Suprapubic skin (tissue), 4 donors: ENCODE measurements at regions not wholly inside any gene's neighbourhood (a gene's known extent, or its start where the extent isn't known, plus 50 kb on each side); places are given as distances from the start of the nearest gene placed in this dataset.

Experiments used
- DNase-seq, 2 donors: peaks; one replicate each; pipeline ENCODE4 v3.0.0-alpha.2; 2019; ENCODE audit warnings: low spot score in 2 of 2
- H3K27ac ChIP-seq: fragments of 200-600 bp; sonication (generic); one replicate; pipeline ENCODE4 v1.5.1; 2019
- H3K27me3 ChIP-seq: fragments of 200-600 bp; sonication (generic); one replicate; pipeline ENCODE4 v1.5.1; 2019
- H3K36me3 ChIP-seq: fragments of 200-600 bp; sonication (generic); one replicate; pipeline ENCODE4 v1.5.1; 2019
- H3K4me1 ChIP-seq: fragments of 200-600 bp; sonication (generic); one replicate; pipeline ENCODE4 v1.5.1; 2019
- H3K4me3 ChIP-seq: fragments of 200-600 bp; sonication (generic); one replicate; pipeline ENCODE4 v1.5.1; 2019; ENCODE audit warnings: mild to moderate bottlenecking
- H3K9me3 ChIP-seq: fragments of 200-600 bp; sonication (generic); one replicate; pipeline ENCODE4 v1.5.1; 2019
- EP300 ChIP-seq: sonication (generic); formaldehyde crosslinking; IDR thresholded peaks from one replicate; pipeline ENCODE4 v1.6.1; 2017; ENCODE audit warnings: antibody characterized with exemption
- POLR2A ChIP-seq, 2 donors: fragments of 450-650 bp; IDR thresholded peaks; one replicate each; pipeline ENCODE4 v1.6.1; 2017; ENCODE audit warnings: antibody characterized with exemption in 2 of 2, mild to moderate bottlenecking in 2 of 2, moderate library complexity in 2 of 2
- POLR2AphosphoS5 ChIP-seq, 3 donors: sonication (generic); formaldehyde crosslinking; IDR thresholded peaks; one replicate each; pipeline ENCODE4 v1.6.1; 2017; ENCODE audit warnings: antibody characterized with exemption in 3 of 3
- WGBS: methylation state at CpG from one replicate; pipeline ENCODE4 v1.1.5; 2018; 5-methylcytosine and 5-hydroxymethylcytosine counted together
- TF ChIP-seq, protein P1 (sequence below), 2 donors: fragments of 200-600 bp in 1 of 2; fragments of 450-650 bp in 1 of 2; sonication (generic) in 1 of 2; IDR thresholded peaks; one replicate each; pipeline ENCODE4 v1.5.1; 2016 to 2019; ENCODE audit warnings: antibody characterized with exemption in 2 of 2, mild to moderate bottlenecking in 1 of 2, moderate library complexity in 1 of 2

DNA sequence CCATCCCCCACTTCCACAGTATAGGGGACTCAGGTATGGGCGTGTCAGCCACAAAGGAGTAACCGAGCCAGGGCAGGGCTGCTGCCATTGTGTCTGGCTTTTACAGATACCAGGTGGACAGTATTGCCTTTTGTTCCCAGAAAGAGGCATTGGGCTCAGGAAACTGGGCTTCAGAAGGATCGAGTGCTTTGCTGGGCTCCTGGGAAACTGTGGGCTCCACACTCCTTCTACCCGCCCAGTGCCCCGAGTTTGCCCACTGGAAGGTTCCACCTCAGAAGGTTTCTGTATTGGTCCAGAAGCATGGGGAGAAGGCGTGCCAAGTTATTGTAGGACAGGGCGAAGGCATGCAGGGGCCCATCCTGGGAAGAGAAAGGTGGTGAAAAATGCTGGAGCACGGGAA lies 894.4 kb downstream of the TBC1D22A start:
- TF ChIP-seq POLR2AphosphoS5 (IDR thresholded peaks at IDR 0.05) (no peak), EP300 (no peak), POLR2A (IDR thresholded peaks at IDR 0.05) (no peak)
- TF ChIP-seq, protein P1, sequence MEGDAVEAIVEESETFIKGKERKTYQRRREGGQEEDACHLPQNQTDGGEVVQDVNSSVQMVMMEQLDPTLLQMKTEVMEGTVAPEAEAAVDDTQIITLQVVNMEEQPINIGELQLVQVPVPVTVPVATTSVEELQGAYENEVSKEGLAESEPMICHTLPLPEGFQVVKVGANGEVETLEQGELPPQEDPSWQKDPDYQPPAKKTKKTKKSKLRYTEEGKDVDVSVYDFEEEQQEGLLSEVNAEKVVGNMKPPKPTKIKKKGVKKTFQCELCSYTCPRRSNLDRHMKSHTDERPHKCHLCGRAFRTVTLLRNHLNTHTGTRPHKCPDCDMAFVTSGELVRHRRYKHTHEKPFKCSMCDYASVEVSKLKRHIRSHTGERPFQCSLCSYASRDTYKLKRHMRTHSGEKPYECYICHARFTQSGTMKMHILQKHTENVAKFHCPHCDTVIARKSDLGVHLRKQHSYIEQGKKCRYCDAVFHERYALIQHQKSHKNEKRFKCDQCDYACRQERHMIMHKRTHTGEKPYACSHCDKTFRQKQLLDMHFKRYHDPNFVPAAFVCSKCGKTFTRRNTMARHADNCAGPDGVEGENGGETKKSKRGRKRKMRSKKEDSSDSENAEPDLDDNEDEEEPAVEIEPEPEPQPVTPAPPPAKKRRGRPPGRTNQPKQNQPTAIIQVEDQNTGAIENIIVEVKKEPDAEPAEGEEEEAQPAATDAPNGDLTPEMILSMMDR (IDR thresholded peaks at IDR 0.05): no peak
- no peak overlapping the region for H3K4me3 ChIP-seq
- H3K9me3 ChIP-seq: no peaks in the 10 kb centered on the region
- no peaks in the 10 kb centered on the region for H3K36me3 ChIP-seq
- H3K27ac ChIP-seq: no peak overlapping the region
- peaks cover 8% of the 10 kb centered on the region for H3K4me1 ChIP-seq
- 49% methylated on average over 7 of the region's 8 CpGs for WGBS
- H3K27me3 ChIP-seq: no peaks in the 10 kb centered on the region
- no peak for DNase-seq

DNA sequence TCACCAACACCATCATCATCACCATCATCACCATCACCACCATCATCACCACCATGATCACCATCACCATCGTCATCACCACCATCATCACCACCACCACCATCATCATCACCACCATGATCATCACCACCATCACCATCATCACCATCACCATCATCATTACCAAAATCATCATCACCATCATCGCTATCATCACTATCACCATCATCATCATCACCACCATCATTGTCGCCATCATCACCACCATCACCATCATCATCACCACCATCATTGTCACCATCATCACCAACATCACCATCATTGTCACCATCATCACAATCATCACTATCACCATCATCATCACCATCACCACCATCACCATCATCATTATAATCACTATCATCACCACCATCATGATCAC lies 893.5 kb downstream of the TBC1D22A start:
- Histone ChIP-seq H3K27ac (no peak overlapping the region), H3K36me3 (no peaks in the 10 kb centered on the region), H3K9me3 (no peaks in the 10 kb centered on the region), H3K4me3 (no peak overlapping the region), H3K4me1 (peaks cover 8% of the 10 kb centered on the region), H3K27me3 (no peaks in the 10 kb centered on the region)
- DNase-seq: no peak
- TF ChIP-seq, protein P1 (IDR thresholded peaks at IDR 0.05): no peak
- TF ChIP-seq POLR2AphosphoS5 (IDR thresholded peaks at IDR 0.05): no peak
- TF ChIP-seq POLR2A (IDR thresholded peaks at IDR 0.05): no peak
- TF ChIP-seq EP300: no peak
- WGBS: 64% methylated on average over 3 of the region's 3 CpGs

DNA sequence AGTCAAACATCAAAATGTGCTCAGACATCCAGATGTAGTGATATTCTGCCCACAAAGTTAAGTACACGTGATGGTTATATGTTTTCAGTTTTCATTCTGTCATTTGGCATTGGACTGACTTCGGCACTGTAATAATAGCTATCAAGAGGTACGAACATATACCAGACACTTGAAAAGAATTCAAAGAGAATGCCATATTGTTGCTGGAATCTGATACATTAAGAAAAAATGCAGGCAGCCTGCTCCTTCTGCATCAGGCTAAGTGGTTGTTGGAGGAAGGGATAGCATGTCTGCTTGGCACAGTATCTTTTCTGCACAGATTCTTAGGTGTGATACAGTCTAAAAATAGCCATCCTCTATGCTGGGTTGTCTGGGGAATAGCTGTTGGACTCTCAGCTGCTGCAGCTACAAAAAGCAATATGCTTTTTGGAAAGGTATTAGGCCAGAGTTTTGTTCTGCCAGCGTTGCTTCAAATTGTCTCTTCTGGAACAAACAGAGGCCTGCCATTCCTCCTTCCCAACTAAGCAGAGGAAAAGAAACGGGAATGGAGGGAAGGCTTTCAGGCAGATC lies 892.6 kb downstream of the TBC1D22A start:
- 46% methylated on average over 5 of the region's 5 CpGs for WGBS
- TF ChIP-seq POLR2A (IDR thresholded peaks at IDR 0.05) (no peak), EP300 (no peak), POLR2AphosphoS5 (IDR thresholded peaks at IDR 0.05) (no peak)
- TF ChIP-seq, protein P1 (IDR thresholded peaks at IDR 0.05): no peak
- no peak for DNase-seq

DNA sequence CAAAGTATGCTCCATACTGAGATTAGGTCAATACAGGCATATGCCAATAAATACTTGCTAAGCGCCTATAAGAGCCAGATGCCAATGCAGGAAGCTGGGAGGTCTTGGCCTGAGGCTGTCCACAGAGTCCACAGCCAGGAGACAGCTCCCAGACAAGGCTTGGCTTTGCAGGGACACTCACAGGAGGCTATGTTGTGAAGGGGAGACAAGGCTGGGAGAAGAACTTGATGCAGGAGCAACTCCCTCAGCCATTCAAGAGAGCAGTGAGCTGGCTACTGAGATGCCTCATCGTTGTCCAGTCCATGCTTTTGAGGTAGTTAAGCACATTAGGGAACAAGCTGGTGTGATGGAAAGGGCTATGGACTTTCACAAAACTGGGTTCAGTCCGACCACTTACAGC lies 891.5 kb downstream of the TBC1D22A start:
- DNase-seq: no peak
- H3K27me3 ChIP-seq: no peaks in the 10 kb centered on the region
- H3K27ac ChIP-seq: no peak overlapping the region
- 79% methylated on average over 3 of the region's 3 CpGs for WGBS
- H3K9me3 ChIP-seq: no peaks in the 10 kb centered on the region
- H3K4me1 ChIP-seq: peaks cover 8% of the 10 kb centered on the region
- no peaks in the 10 kb centered on the region for H3K36me3 ChIP-seq
- H3K4me3 ChIP-seq: no peak overlapping the region
- TF ChIP-seq POLR2A (IDR thresholded peaks at IDR 0.05) (no peak), POLR2AphosphoS5 (IDR thresholded peaks at IDR 0.05) (no peak), EP300 (no peak)
- TF ChIP-seq, protein P1 (IDR thresholded peaks at IDR 0.05): no peak

More for the DNA sequence above, 892.6 kb downstream of the TBC1D22A start:
- Histone ChIP-seq H3K4me3 (no peak overlapping the region), H3K27ac (no peak overlapping the region), H3K9me3 (no peaks in the 10 kb centered on the region), H3K36me3 (no peaks in the 10 kb centered on the region), H3K4me1 (peaks cover 8% of the 10 kb centered on the region), H3K27me3 (no peaks in the 10 kb centered on the region)

DNA sequence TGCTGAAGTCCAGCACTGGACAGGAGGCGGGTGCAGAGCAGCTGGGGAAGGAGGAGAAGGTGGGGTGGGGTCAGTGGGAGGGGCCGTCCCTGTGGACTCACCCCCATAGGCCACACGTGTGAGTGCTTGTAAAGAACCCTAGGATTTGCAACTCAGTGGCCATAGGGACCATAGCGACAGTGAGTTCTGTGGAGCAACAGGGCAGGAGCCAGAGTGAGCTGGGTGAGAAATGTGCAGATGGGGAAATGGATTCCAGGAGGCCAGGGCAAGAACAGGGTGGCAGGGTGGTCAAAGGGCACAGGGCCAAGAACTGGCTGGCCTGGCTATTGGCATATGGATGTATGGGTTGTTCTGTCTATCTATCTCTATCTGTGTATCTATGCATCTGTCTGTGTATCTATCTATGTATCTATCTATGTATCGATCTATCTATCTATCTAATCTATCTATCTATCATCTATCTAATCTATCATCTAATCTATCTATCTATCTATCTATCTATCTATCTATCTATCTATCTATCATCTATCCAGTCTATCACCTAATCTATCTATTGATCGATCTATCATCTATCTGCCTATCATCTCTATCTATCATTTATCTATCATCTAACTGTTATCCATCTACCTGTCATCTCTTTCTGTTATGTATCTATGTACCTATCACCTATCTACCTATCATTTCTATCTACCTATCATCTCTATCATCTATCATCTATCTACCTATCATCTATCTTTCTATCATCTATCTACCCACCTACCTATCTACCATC lies 889.0 kb downstream of the TBC1D22A start:
- TF ChIP-seq EP300: no peak
- TF ChIP-seq POLR2AphosphoS5 (IDR thresholded peaks at IDR 0.05): no peak
- TF ChIP-seq, protein P1 (IDR thresholded peaks at IDR 0.05): no peak
- TF ChIP-seq POLR2A (IDR thresholded peaks at IDR 0.05): no peak
- H3K27me3 ChIP-seq: no peaks in the 10 kb centered on the region
- DNase-seq: no peak
- H3K9me3 ChIP-seq: no peaks in the 10 kb centered on the region
- no peaks in the 10 kb centered on the region for H3K4me1 ChIP-seq
- H3K4me3 ChIP-seq: no peak overlapping the region
- WGBS: 77% methylated on average over 6 of the region's 6 CpGs
- no peak overlapping the region for H3K27ac ChIP-seq
- H3K36me3 ChIP-seq: no peaks in the 10 kb centered on the region
